MM.1S (cell line): ENCODE measurements at regions not wholly inside any gene's neighbourhood (a gene's known extent, or its start where the extent isn't known, plus 50 kb on each side); places are given as distances from the start of the nearest gene placed in this dataset.

Source experiments
- CTCF ChIP-seq: fragments of 300-600 bp; sonication (generic); IDR thresholded peaks from 2 replicates; pipeline ENCODE4 v1.5.1; 2016; ENCODE audit warnings: antibody characterized with exemption, low read length, mixed read lengths
- EZH2 ChIP-seq: fragments of 300-600 bp; sonication (generic); optimal IDR thresholded peaks from 2 replicates; pipeline ENCODE3; 2017; ENCODE audit warnings: low read depth, mild to moderate bottlenecking, antibody characterized with exemption, low read length, mixed read lengths
- EZH2phosphoT487 ChIP-seq: fragments of 300-600 bp; sonication (generic); IDR thresholded peaks from 2 replicates; pipeline ENCODE4 v1.6.1; 2018; ENCODE audit warnings: antibody characterized with exemption, low read length

GRCh38 chr9:20216438-20216837, 405.9 kb downstream of the MLLT3 start:
- TF ChIP-seq CTCF (no peak), EZH2 (no peak), EZH2phosphoT487 (no peak)
